Psoas muscle (tissue), 7 donors: ENCODE measurements at regions not wholly inside any gene's neighbourhood (a gene's known extent, or its start where the extent isn't known, plus 50 kb on each side); places are given as distances from the start of the nearest gene placed in this dataset.

Experiments used
- ATAC-seq, 4 donors: fragments of 200-7000 bp; cut with Tn5 transposase; one replicate each; pipeline ENCODE4 v1.9.1; 2020; ENCODE audit warnings: moderate library complexity in 3 of 4, mild to moderate bottlenecking in 2 of 4
- DNase-seq, 2 donors: peaks; one replicate each; pipeline ENCODE4 v3.0.0-alpha.2; 2020
- H3K27ac ChIP-seq: fragments of 200-600 bp; one replicate; pipeline ENCODE4 v1.8.0; 2022
- H3K27me3 ChIP-seq, 3 donors: fragments of 200-600 bp in 1 of 3; one replicate each; pipeline versions ENCODE4 v1.6.1 to v1.8.0; 2013 to 2022; ENCODE audit warnings: low read length in 2 of 3, mild to moderate bottlenecking in 2 of 3, moderate library complexity in 1 of 3; ENCODE audit not compliant: insufficient read depth in 3 of 3
- H3K36me3 ChIP-seq, 2 donors: fragments of 200-600 bp in 1 of 2; one replicate each; pipeline versions ENCODE4 v1.6.1 to v1.8.0; 2013 to 2022; ENCODE audit warnings: low read depth in 1 of 2, mild to moderate bottlenecking in 1 of 2, moderate library complexity in 1 of 2; ENCODE audit not compliant: insufficient read depth in 1 of 2
- H3K4me1 ChIP-seq: fragments of 200-600 bp; one replicate; pipeline ENCODE4 v1.8.0; 2022
- H3K4me3 ChIP-seq: fragments of 200-600 bp; one replicate; pipeline ENCODE4 v1.8.0; 2022; ENCODE audit warnings: mild to moderate bottlenecking
- H3K9me3 ChIP-seq: fragments of 200-600 bp; one replicate; pipeline ENCODE4 v1.8.0; 2022
- WGBS, 3 donors: extraction: QIAGEN DNeasy Blood & Tissue Kit; methylation state at CpG; one replicate each; pipeline versions ENCODE4 v1.1.6 to v1.1.7; 2013; 5-methylcytosine and 5-hydroxymethylcytosine counted together
- intact Hi-C, 2 donors: fragments of 100-400 bp; cut with DNase I; formaldehyde crosslinking; loops; one replicate each; pipeline versions ENCODE4 v1.11.0 to v1.14.2; 2022
- TF ChIP-seq, protein P1 (sequence below): fragments of 200-600 bp; IDR thresholded peaks from one replicate; pipeline ENCODE4 v1.8.0; 2022; ENCODE audit warnings: antibody characterized with exemption
- donor health status: healthy with polysubstance abuse.
- donor health status: DM: no; HTN: no; CAD: no; lungs with moderate emphysema.
- donor health status: Bipolar disorder and iron deficiency.
- donor health status: healthy.
- donor health status: DM: yes; HTN: yes; CAD: no.
- donor health status: DM: no; HTN: no; CAD: no.
- donor health status: DM: yes; HTN: yes; CAD: no.

DNA sequence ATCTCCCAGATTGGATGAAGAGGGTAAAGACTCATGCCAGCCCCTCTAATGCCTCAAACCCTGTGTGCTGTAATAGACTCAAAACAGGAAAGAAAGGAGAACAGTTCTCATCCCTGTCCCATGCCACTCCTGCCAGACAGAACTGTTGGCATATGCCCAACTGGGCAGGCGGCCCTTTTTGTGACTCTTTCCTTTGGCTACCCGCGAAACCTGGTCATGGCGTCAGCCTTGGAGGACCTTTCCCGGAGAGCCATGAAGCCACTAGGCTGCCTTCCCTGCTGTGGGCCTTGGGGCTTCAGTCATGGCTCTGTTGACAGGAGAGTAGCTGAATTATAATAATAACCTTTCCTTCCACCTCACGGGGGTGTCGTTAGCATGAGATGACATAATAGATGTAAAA, 75.9 kb upstream of the SEMA6A start:
- H3K36me3 ChIP-seq = no peaks in the 10 kb centered on the region
- DNase-seq (peak in 1 of 2 donors; percentile 26), ATAC-seq (peak in 2 of 4 donors; percentile 41 to 57)
- no peak overlapping the region for H3K4me3 ChIP-seq
- 26 to 70% (median 42%) methylated on average over 7 of the region's 7 CpGs for WGBS, 3 donors
- H3K9me3 ChIP-seq = no peaks in the 10 kb centered on the region
- no peaks in the 10 kb centered on the region for H3K4me1 ChIP-seq
- TF ChIP-seq, protein P1, sequence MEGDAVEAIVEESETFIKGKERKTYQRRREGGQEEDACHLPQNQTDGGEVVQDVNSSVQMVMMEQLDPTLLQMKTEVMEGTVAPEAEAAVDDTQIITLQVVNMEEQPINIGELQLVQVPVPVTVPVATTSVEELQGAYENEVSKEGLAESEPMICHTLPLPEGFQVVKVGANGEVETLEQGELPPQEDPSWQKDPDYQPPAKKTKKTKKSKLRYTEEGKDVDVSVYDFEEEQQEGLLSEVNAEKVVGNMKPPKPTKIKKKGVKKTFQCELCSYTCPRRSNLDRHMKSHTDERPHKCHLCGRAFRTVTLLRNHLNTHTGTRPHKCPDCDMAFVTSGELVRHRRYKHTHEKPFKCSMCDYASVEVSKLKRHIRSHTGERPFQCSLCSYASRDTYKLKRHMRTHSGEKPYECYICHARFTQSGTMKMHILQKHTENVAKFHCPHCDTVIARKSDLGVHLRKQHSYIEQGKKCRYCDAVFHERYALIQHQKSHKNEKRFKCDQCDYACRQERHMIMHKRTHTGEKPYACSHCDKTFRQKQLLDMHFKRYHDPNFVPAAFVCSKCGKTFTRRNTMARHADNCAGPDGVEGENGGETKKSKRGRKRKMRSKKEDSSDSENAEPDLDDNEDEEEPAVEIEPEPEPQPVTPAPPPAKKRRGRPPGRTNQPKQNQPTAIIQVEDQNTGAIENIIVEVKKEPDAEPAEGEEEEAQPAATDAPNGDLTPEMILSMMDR = no peak
- H3K27me3 ChIP-seq = peaks cover 0 to 6% (median 0%) of the 10 kb centered on the region in 3 donors
- no peak overlapping the region for H3K27ac ChIP-seq
- intact Hi-C loops = no loop called here

DNA sequence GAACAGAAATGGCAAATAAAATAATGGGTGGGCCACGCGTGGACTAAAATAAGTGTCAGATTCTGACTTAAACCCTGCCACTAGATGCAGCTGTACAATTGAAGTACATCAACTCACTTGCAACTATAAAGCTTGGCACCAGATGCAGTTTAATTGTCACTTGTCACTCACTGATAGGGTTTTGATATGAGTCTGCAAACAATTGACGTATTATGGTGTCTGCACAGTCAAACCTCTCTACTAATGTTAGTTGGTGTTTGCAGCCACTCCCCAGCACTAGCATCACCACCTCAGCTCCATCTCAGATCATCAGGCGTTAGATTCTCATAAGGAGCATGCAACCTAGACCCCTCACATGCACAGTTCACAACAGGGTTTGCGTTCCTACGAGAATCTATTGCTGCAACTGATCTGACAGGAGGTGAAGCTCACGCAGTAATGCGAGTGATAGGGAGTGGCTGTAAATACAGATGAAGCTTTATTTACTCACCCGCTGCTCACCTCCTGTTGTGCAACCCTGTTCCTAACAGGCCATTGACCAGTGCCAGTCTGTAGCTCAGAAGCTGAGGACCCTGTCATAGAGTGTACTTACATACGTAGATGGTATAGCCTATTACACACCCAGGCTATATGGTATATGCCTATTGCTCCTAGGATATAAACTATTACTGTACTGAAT, 72.1 kb upstream of the SEMA6A start:
- H3K4me1 ChIP-seq = no peaks in the 10 kb centered on the region
- no peak overlapping the region for H3K4me3 ChIP-seq
- intact Hi-C loops = no loop called here
- TF ChIP-seq, protein P1 = no peak
- no peaks in the 10 kb centered on the region for H3K36me3 ChIP-seq
- peaks cover 0 to 6% (median 0%) of the 10 kb centered on the region in 3 donors for H3K27me3 ChIP-seq
- no peaks in the 10 kb centered on the region for H3K9me3 ChIP-seq
- 96 to 97% (median 97%) methylated on average over 10 of the region's 10 CpGs for WGBS, 3 donors
- H3K27ac ChIP-seq = no peak overlapping the region
- no peak for DNase-seq
- no peak for ATAC-seq

DNA sequence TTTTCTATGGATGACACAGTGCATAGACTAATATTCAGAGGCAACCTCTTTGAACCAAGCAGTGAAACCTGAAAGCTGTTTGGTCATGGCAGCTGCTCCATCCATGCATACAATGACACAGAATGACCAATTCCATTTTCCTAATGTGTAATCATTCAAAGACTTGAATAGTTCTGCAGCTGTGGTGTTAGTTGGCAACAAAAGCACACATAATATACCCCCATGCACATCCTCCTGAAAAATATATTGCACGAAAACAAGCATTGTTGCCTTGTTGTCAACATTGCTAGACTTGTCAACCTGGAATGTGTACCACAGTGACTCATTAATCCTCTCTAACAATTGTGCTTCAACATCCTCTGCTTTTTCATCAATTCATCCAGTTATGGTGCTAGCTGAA, 71.0 kb upstream of the SEMA6A start:
- no peak for ATAC-seq
- H3K4me3 ChIP-seq = no peak overlapping the region
- H3K27ac ChIP-seq = no peak overlapping the region
- WGBS, 3 donors = 58 to 79% (median 69%) methylated on average over 1 of the region's 1 CpG
- no peaks in the 10 kb centered on the region for H3K36me3 ChIP-seq
- H3K9me3 ChIP-seq = no peaks in the 10 kb centered on the region
- intact Hi-C loops = no loop called here
- H3K27me3 ChIP-seq = no peaks in the 10 kb centered on the region
- TF ChIP-seq, protein P1 = no peak
- DNase-seq = no peak
- no peaks in the 10 kb centered on the region for H3K4me1 ChIP-seq

DNA sequence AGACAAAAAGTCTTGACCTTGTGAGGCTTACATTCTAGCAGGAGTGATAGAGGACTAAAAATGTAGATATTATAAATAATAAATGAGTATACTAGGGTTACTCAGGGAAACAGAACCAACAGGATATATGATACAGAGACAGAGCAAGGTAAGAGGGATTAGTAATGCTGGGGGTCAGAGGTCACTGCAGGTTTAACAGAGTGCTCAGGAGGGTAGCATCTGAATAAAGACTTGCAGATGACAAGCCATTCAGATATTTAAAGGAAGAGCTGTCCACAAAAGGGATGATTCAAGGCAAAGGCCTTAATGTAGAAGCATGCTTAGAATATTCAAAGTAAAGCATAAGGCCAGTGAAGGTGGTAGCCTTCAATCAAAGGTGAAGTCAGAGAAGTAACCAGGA, 65.6 kb upstream of the SEMA6A start:
- no peak for ATAC-seq
- Histone ChIP-seq H3K27me3 (no peaks in the 10 kb centered on the region), H3K36me3 (no peaks in the 10 kb centered on the region), H3K9me3 (no peaks in the 10 kb centered on the region), H3K4me1 (no peaks in the 10 kb centered on the region), H3K4me3 (no peak overlapping the region), H3K27ac (no peak overlapping the region)
- DNase-seq = no peak
- intact Hi-C loops = no loop called here
- TF ChIP-seq, protein P1 = no peak

DNA sequence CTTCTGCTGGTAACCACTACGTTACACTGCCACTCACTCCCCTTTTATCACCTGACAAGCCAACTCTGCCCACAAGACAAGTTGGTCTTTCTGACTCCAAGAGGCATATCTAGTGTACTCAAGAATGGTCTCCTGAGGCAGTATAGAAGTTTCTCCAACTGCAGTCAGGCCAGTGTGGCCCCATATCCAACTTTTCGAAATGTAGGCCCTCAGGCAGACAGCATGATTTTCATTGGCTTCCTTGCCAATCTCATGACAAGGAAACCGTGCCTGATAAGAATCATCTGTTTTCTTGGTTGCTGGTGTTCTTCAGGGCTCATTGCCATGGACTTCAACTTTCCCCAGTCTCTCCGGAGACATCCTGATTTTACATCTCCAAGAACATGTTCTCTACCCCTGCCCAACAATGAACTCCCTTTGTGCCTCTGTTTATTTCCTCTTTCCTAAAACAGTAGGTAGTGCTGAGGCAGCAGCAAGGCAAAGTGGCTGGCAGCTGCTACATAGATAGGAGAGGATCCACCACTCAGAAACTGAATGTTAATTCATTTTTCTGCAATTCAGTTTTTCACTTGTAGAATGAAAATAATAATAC, 62.6 kb upstream of the SEMA6A start:
- Histone ChIP-seq H3K9me3 (no peaks in the 10 kb centered on the region), H3K27ac (no peak overlapping the region), H3K27me3 (no peaks in the 10 kb centered on the region), H3K4me3 (no peak overlapping the region), H3K4me1 (no peaks in the 10 kb centered on the region), H3K36me3 (no peaks in the 10 kb centered on the region)
- TF ChIP-seq, protein P1 = no peak
- ATAC-seq = no peak
- WGBS, 3 donors = 49 to 53% (median 52%) methylated on average over 4 of the region's 4 CpGs
- intact Hi-C loops = no loop called here
- DNase-seq = no peak
